ENCODE measurements at regions not wholly inside any gene's neighbourhood (a gene's known extent, or its start where the extent isn't known, plus 50 kb on each side); places are given as distances from the start of the nearest gene placed in this dataset.

DNA sequence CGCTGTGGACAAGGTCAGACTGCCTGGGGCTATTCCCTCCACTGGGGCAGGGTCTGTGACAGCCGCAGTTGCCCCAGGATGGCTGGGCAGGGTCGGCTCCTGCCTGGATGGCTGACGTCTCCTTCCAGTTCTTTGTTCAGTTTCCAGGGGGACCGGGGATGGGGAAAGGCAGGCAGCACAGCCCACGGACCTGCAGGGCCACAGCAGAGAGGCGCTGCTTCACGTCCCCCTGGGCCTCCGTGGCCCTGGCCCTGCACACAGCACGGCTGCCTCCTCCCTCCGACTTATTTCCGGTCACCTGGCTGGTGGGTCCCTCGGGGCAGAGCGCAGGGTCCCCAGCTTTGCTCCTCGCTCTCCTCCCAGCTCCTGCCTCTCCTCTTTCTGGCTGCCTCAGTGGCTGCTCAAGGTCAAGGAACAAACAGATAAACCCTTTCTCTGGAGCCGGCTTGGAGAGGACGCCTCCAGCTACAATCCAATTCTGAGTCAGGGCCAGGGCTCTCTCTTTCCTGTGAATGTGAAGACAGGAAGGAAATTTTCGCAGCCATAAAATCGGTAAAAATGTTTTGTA, 169.7 kb downstream of the C9orf50 start:
- no peak overlapping the region for H2BK5ac ChIP-seq (ENCODE audit: low read depth, low read length)
- H3K18ac ChIP-seq (ENCODE audit: extremely low read depth, low read length), result no peak overlapping the region; the same call in 1 of the 2 replicates
- DNase-seq (ENCODE audit: low read depth in 1 of 2, low spot score in 2 of 2), result no peak
- H3K9ac ChIP-seq (replicated peaks in 1 of 4; ENCODE audit: extremely low read depth in 1 of 4, low read depth in 3 of 4, low read length in 3 of 4), result no peak overlapping the region; a peak in 1 of 7 replicates
- no peak overlapping the region for H3K27ac ChIP-seq (ENCODE audit: low read depth, low read length)
- no peak overlapping the region for H2BK20ac ChIP-seq (ENCODE audit: low read length)
- H2BK12ac ChIP-seq (ENCODE audit: low read depth, low read length), result peak overlapping the region; percentile 60; the same call in 1 of the 2 replicates
- peaks cover 10% of the 10 kb centered on the region; the same call in 1 of the 2 replicates for H3K23me2 ChIP-seq (ENCODE audit: low read depth, low read length)
- no peak for FAIRE-seq
- H2AFZ ChIP-seq (ENCODE audit: low read length), result peak overlapping the region; percentile 40; the same call in 1 of the 2 replicates
- H4K8ac ChIP-seq (ENCODE audit: extremely low read depth, insufficient read depth, low read length), result no peak overlapping the region; the same call in 1 of the 2 replicates
- H2BK15ac ChIP-seq (ENCODE audit: low read length), result no peak overlapping the region; the same call in 1 of the 2 replicates
- peak overlapping the region; percentile 64 for H4K91ac ChIP-seq (replicated peaks; ENCODE audit: insufficient read length, low read length)
- H3K27me3 ChIP-seq (replicated peaks in 1 of 4; ENCODE audit: control insufficient read depth in 3 of 4, extremely low read depth in 1 of 4, insufficient read depth in 3 of 4, low read length in 3 of 4), result peaks cover 0 to 3% (median 0%) of the 10 kb centered on the region in 4 experiments; a peak in 2 of 7 replicates
- 88% methylated on average over 19 of the region's 19 CpGs; no CpG with 5 or more reads in 1 of the 2 experiments for WGBS, 2 experiments (ENCODE audit: extremely low coverage in 1 of 2, insufficient coverage in 1 of 2, insufficient read length in 1 of 2, insufficient replicate concordance in 2 of 2, low coverage in 1 of 2, low lambda C conversion rate in 2 of 2, missing lambda C conversion rate in 1 of 2)
- no peaks in the 10 kb centered on the region for H4K20me1 ChIP-seq (replicated peaks in 1 of 2; ENCODE audit: control insufficient read depth in 1 of 2, insufficient read depth in 2 of 2, low read length in 2 of 2)
- H3K4me2 ChIP-seq (ENCODE audit: insufficient read depth in 1 of 2, low read depth in 2 of 2, low read length in 2 of 2), result no peak overlapping the region
- H3K23ac ChIP-seq (ENCODE audit: insufficient read length), result no peak overlapping the region
- no peak overlapping the region for H2AK5ac ChIP-seq (ENCODE audit: low read depth, low read length)
- peak overlapping the region; percentile 83 for H3K4ac ChIP-seq (replicated peaks; ENCODE audit: insufficient read length, low read depth, low read length)
- no peak overlapping the region for H3K4me3 ChIP-seq (ENCODE audit: extremely low read depth in 1 of 4, insufficient read depth in 2 of 4, low read depth in 3 of 4, low read length in 4 of 4)
- H3K36me3 ChIP-seq (ENCODE audit: control insufficient read depth in 2 of 4, insufficient read depth in 4 of 4, low read length in 3 of 4), result no peaks in the 10 kb centered on the region
- ChIA-PET POLR2A (ENCODE audit: partially characterized antibody) (no interaction called here), CTCF (ENCODE audit: partially characterized antibody) (interaction anchor here (1.0 to 1.3 kb wide), 4 partner anchors 16 to 320 kb away, joined by 3 to 4 read pairs (median 3); no protein-coding TSS in a partner anchor)
- no peak overlapping the region for H2BK120ac ChIP-seq (replicated peaks; ENCODE audit: low read depth, low read length)
- H3K4me1 ChIP-seq (replicated peaks in 1 of 4; ENCODE audit: control insufficient read depth in 3 of 4, insufficient read depth in 4 of 4, low read length in 3 of 4), result peaks cover 0 to 6% (median 0%) of the 10 kb centered on the region in 4 experiments; a peak in 6 of 7 replicates
- H3K9me3 ChIP-seq (ENCODE audit: insufficient read depth in 2 of 2, low read depth in 1 of 2, low read length in 1 of 2), result no peaks in the 10 kb centered on the region
- no peak overlapping the region for H3K56ac ChIP-seq (replicated peaks; ENCODE audit: insufficient read length, low read depth, low read length)
- H3K14ac ChIP-seq (ENCODE audit: insufficient read length), result no peak overlapping the region
- no peaks in the 10 kb centered on the region for H3K79me1 ChIP-seq (ENCODE audit: low read depth, low read length)
- H3K79me2 ChIP-seq (ENCODE audit: control insufficient read depth in 1 of 2, insufficient read depth in 2 of 2, low read length in 2 of 2), result no peaks in the 10 kb centered on the region
- no peak overlapping the region for H4K5ac ChIP-seq (ENCODE audit: insufficient read length, low read depth, low read length)
- TF ChIP-seq CBX8 (IDR thresholded peaks at IDR 0.05; ENCODE audit: borderline replicate concordance, low read depth, low read length) (no peak), TBP (IDR thresholded peaks at IDR 0.05; ENCODE audit: low read depth, low read length) (peak; percentile 54; the same call in 1 of the 2 replicates)
